GM21786 (cell line): ENCODE measurements at regions not wholly inside any gene's neighbourhood (a gene's known extent, or its start where the extent isn't known, plus 50 kb on each side); places are given as distances from the start of the nearest gene placed in this dataset.
"Not testable (repeated sequence)": the region's sequence is repeated elsewhere in the genome, so short reads cannot be mapped to it uniquely, and the experiment has no call there.

Experiments used
- ATAC-seq: cut with Tn5 transposase; IDR thresholded peaks from one replicate; pipeline ENCODE4 v1.9.1; 2021; ENCODE audit not compliant: unreplicated experiment

DNA sequence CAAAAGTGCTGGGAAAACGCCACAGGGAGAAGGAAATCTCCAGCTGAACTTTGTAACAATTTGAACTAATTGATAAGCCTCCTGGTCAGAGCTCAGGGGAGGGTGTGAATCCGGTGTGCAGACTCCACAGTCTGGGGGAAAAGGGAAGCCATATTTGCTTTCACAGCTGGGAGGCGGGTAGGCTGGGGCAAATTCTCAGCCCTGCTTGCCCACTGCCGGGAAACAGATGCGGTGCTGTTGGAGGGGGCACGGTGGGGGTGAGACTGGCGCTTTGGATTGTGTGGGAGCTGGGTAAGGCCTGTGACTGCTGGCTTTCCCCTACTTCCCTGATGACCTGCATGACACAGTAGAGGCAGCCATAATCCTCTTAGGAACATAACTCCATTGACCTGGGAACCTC is 134.8 kb downstream of the ADCYAP1 start:
- no peak for ATAC-seq

DNA sequence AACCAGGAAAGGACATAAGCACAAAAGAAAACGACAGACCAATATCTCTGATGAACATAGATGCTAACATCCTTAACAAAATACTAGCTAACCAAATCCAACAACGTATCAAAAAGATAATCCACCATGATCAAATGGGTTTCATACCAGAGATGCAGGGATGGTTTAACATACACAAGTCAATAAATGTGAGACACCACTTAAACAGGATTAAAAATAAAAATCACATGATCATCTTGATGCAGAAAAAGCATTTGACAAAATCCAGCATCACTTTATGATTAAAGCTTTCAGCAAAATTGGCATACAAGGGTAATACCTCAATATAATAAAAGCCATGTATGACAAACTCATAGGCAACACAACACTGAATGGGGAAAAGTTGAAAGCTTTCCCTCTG is 138.4 kb downstream of the ADCYAP1 start:
- ATAC-seq, result not testable (repeated sequence)

DNA sequence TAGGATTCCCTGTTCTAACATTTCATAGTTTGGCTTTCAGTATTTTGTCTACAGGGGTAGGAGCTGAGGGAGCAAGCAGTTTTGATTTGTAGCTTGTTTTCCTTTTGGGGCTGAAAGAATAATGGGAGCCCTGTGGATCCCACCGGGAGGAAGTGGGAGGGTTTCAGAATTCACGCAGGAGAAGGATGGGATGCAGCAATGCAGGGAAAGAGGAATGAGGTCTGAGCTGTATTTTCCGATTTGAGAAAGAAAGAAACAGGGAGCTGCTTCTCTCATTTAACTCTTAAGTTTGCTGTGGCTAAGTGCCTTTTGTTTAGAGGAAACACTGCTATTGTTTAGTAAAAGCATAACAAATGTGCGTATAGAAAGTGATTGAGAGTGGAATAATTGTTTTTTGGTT is 141.0 kb downstream of the ADCYAP1 start:
- no peak for ATAC-seq

GRCh38 chr18:1047406-1047805 is 142.7 kb downstream of the ADCYAP1 start:
- ATAC-seq, result no peak

GRCh38 chr18:1048032-1048431 is 143.4 kb downstream of the ADCYAP1 start:
- ATAC-seq, result no peak

- ATAC-seq, result no peak
Observed at GRCh38 chr18:1049173-1049572, 144.5 kb downstream of the ADCYAP1 start.

GRCh38 chr18:1050012-1050657 is 145.5 kb downstream of the ADCYAP1 start:
- no peak for ATAC-seq

DNA sequence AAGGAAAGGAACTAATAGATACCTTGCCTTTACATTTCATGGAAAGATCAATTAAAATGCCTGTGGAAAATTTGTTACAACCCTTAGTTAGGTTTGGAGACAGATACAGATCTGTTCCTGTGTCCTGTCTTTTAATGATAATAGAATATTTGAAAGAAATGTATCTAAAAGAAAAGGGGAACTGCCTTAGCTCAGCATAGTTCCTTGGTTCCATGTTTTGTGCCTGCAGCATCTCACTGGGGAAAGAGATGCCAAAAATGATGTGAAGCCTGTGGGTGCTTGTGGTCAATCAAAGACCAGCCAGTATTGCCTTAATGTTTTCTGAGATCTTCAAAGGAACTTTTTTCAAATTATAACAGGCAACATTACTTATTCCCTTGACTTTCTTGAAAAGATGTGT is 147.6 kb downstream of the ADCYAP1 start:
- no peak for ATAC-seq

GRCh38 chr18:1053331-1054315 is 149.0 kb downstream of the ADCYAP1 start:
- ATAC-seq, result no peak

GRCh38 chr18:1056404-1056803 is 151.7 kb downstream of the ADCYAP1 start:
- no peak for ATAC-seq

DNA sequence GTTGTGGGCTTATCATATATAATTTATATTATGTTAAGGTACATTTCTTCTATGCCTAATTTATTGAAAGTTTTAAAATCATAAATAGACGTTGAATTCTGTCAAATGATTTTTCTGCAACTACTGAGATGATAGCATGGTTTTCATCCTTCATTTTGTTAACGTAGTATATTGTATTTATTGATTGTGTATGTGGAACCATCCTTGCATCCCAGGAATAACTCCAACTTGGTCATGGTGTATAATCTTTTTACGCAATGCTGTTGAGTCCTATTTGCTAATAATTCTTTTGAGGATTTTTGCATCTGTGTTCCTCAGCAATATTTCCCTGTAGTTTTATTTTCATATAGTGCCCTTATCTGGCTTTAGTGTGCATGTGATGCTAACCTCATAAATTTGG is 152.7 kb downstream of the ADCYAP1 start:
- ATAC-seq, result no peak

DNA sequence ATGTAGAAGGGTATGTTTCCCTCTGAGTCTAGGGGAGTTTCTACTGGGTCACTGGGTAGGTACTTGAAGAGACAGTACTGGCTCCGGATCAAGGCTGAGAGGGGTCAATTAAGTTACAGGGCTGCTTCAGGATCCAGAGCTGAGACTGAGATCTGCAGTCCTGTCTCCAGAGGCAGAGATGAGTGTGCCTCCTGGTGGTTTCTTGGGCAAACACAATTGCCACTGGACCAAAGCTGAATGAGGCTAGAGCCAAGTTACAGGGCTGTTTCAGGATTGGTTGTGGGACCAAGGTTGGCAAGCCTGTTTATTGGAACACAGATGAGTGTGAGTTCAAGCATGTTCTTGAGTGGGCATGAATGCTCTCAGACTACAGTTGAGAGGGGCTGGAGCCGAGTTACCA is 157.9 kb downstream of the ADCYAP1 start:
- no peak for ATAC-seq

GRCh38 chr18:1075322-1075721 is 170.7 kb downstream of the ADCYAP1 start:
- ATAC-seq, result no peak

- ATAC-seq, result no peak
Observed at GRCh38 chr18:1075876-1076275, 171.2 kb downstream of the ADCYAP1 start.

DNA sequence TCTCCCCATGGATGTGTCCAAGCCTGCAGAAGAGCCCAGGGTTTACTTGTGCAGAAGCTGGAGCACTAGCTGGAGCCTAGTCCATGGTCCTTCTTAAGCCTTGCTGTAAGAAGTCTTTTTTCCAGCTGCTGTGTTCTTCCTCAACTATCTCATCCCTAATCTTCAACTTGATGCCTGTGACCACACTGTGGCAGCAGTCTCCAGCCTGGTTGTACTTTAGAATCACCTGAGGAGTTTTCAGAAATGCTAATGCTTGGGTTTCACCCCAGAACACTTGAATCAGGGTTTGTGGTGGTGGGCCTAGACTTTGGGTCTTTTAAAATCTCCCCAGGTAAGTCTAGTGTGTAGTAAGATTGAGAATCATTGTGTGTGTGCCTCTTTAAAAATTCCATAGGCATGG is 173.6 kb downstream of the ADCYAP1 start:
- no peak for ATAC-seq

- ATAC-seq, result not testable (repeated sequence)
Observed at GRCh38 chr18:1083675-1084074, 179.0 kb downstream of the ADCYAP1 start.

DNA sequence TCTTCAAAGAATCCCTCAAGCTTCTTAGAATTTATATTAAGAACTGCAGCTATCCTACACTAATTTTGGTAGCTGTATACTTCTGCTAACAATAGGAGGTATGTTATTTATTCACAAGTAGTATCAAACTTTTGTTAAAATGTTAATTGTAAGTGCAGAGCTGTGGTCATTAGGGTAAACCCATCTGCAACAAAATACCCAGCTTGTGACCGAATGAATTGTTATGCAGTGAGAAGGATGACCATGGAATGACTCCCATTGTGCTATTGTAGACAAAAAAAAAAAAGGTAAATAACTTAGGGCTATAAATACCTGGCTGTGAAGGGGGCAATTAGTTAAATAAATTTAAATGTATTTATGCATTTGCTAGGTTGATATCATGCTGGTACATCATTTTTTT is 186.1 kb downstream of the ADCYAP1 start:
- no peak for ATAC-seq

DNA sequence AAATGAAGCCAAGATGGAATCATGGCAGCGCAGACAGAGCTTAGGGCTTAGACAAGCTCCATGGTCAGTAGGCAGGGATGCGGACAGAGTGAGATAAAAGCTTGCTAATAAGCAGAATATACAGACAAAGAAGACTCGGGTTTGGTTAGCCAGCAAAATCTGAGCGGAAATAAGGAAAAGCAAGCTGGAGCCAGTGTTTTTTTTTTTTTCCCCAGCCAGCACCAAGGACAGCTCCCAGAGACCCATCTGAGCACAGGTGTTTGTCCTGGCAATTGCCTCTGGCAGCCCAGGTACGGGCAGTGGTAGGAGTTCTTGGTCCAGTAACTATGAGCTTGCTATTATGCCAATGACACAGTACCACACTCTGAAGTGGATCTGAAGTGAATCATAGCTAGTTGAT is 187.6 kb downstream of the ADCYAP1 start:
- ATAC-seq, result no peak

GRCh38 chr18:1094409-1094808 is 189.7 kb downstream of the ADCYAP1 start:
- no peak for ATAC-seq

DNA sequence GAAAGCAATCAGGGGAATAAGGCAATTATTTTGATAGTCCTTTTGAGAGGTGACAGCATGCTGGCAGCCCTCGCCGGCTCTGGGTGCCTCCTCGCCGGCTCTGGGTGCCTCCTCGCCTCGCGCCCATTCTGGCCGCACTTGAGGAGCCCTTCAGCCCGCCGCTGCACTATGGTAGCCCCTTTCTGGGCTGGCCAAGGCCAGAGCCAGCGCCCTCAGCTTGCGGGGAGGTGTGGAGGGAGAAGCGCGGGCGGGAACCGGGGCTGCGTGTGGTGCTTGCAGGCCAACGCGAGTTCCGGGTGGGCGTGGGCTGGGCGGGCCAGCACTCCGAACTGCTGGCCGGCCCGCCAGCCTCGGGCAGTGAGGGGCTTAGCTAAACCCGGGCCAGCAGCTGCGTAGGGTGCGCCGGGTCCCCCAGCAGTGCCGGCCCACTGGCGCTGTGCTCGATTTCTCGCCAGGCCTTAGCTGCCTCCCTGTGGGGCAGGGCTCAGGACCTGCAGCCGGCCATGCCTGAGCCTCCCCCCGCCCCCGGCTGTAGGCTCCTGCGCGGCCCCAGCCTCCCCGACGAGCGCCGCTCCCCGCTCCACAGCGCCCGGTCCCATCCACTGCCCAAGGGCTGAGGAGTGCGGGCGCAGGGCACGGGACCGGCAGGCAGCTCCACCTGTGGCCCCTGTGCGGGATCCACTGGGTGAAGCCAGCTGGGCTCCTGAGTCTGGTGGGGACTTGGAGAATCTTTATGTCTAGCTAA is 193.5 kb downstream of the ADCYAP1 start:
- not testable (repeated sequence) for ATAC-seq

- no peak for ATAC-seq
Observed at GRCh38 chr18:1102848-1103247, 198.2 kb downstream of the ADCYAP1 start.

- ATAC-seq, result no peak
Observed at GRCh38 chr18:1103537-1103936, 198.9 kb downstream of the ADCYAP1 start.
